ENCODE measurements at regions not wholly inside any gene's neighbourhood (a gene's known extent, or its start where the extent isn't known, plus 50 kb on each side); places are given as distances from the start of the nearest gene placed in this dataset.
A peak's percentile ranks its signal among the peaks of the same experiment; 100 is the strongest.

DNA sequence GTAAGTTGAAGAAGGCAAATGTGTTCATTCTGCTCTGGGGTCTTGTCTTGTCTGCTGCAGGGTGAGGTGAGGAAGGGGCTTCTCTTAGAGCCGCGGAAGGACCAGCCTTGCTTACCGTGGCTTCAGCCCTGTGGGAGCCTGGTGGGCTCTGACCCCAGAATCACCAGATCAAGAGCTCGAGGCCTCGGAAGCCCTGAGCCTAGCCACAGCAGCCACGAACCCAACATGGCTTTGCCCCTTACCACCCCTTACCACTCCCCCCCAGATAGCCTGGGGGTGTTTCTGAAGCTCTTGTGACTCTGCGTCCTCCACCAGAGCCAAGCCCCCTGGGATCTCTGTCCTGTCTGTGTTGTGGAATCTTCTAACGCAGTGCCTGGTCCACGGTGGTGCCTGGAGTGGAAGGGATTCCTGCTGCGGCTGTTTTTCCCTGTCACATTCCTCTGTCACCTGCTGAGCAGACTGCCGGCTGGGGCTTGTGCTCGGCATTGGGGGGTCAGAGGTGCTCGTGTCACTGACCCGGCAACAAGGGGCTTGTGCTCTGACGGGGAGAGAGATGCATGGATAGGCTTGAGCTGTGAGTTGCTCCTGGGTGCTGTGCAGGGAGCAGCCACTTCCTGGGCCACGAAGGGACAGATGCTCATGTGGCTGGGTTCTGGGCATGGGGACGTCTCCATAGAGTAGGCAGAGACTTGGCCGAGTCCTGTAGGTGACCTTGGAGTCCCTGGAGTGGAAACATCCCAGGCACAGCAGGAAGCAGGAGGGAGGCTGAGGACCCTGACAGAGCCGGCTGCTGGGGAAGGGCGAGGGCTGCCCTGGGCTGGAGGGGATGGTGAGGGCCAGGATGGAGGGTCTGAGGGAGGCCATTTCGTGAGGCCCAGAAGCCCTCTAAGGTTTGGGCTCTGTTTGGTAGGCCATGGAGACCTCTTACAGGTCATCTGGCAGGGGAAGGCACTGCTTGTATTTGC is 316.0 kb downstream of the QKI start:
- no peak for DNase-seq
- no peaks in the 10 kb centered on the region for H3K9me3 ChIP-seq (ENCODE audit: control insufficient read depth, low read length, poor library complexity, severe bottlenecking)
- no peak for ATAC-seq
- no peaks in the 10 kb centered on the region for H3K36me3 Mint-ChIP-seq (ENCODE audit: low read depth)
- no peak overlapping the region for H3K4me3 Mint-ChIP-seq
- H3K27me3 Mint-ChIP-seq, result peaks cover 11% of the 10 kb centered on the region
- H3K27ac Mint-ChIP-seq, result no peak overlapping the region
- peaks cover 2% of the 10 kb centered on the region for H3K4me1 Mint-ChIP-seq

- ATAC-seq (no peak), DNase-seq (no peak)
- H3K4me1 Mint-ChIP-seq, result peaks cover 2% of the 10 kb centered on the region
- no peak overlapping the region for H3K4me3 Mint-ChIP-seq
- H3K27me3 Mint-ChIP-seq, result peaks cover 11% of the 10 kb centered on the region
- no peaks in the 10 kb centered on the region for H3K36me3 Mint-ChIP-seq (ENCODE audit: low read depth)
- H3K27ac Mint-ChIP-seq, result peak overlapping the region; percentile 19
- H3K9me3 ChIP-seq (ENCODE audit: control insufficient read depth, low read length, poor library complexity, severe bottlenecking), result no peaks in the 10 kb centered on the region
These were observed 314.8 kb downstream of the QKI start for GRCh38 chr6:163729127-163729872.

GRCh38 chr6:163728442-163729126 is 314.1 kb downstream of the QKI start:
- H3K27ac Mint-ChIP-seq, result no peak overlapping the region
- peaks cover 11% of the 10 kb centered on the region for H3K27me3 Mint-ChIP-seq
- no peaks in the 10 kb centered on the region for H3K9me3 ChIP-seq (ENCODE audit: control insufficient read depth, low read length, poor library complexity, severe bottlenecking)
- ATAC-seq (no peak), DNase-seq (no peak)
- peaks cover 2% of the 10 kb centered on the region for H3K4me1 Mint-ChIP-seq
- H3K36me3 Mint-ChIP-seq (ENCODE audit: low read depth), result no peaks in the 10 kb centered on the region
- H3K4me3 Mint-ChIP-seq, result no peak overlapping the region

- Mint-ChIP-seq H3K4me1 (no peaks in the 10 kb centered on the region), H3K27me3 (peaks cover 12% of the 10 kb centered on the region), H3K36me3 (ENCODE audit: low read depth) (no peaks in the 10 kb centered on the region), H3K27ac (no peak overlapping the region), H3K4me3 (no peak overlapping the region)
- DNase-seq (no peak), ATAC-seq (no peak)
- no peaks in the 10 kb centered on the region for H3K9me3 ChIP-seq (ENCODE audit: control insufficient read depth, low read length, poor library complexity, severe bottlenecking)
These were observed 311.6 kb downstream of the QKI start for GRCh38 chr6:163726037-163726695.

- H3K36me3 Mint-ChIP-seq (ENCODE audit: low read depth), result no peaks in the 10 kb centered on the region
- no peaks in the 10 kb centered on the region for H3K4me1 Mint-ChIP-seq
- no peak overlapping the region for H3K4me3 Mint-ChIP-seq
- no peaks in the 10 kb centered on the region for H3K9me3 ChIP-seq (ENCODE audit: control insufficient read depth, low read length, poor library complexity, severe bottlenecking)
- H3K27ac Mint-ChIP-seq, result no peak overlapping the region
- DNase-seq (no peak), ATAC-seq (no peak)
- H3K27me3 Mint-ChIP-seq, result peaks cover 18% of the 10 kb centered on the region
These were observed 310.8 kb downstream of the QKI start for GRCh38 chr6:163725008-163725941.

DNA sequence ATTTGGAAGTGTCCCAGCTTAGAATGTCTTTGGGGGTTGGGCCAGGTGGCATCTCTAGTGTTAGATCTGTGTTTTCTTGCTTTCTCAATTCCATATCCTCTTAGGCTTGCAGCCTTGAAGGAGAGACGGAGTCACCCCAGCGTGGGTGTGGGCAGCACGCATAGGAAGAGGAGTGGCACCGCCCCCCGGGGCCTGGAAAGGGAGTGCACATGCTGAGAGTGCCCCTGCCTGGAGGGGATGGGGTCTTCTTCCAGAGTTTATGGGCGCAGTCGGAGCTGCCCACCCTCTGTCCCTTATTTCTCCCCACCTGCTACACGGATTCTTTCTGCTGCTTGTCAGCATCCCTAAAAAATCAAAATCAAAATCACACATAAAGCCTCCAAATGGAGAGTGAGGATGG is 309.7 kb downstream of the QKI start:
- H3K4me1 Mint-ChIP-seq, result no peaks in the 10 kb centered on the region
- H3K4me3 Mint-ChIP-seq, result no peak overlapping the region
- DNase-seq (no peak), ATAC-seq (no peak)
- no peaks in the 10 kb centered on the region for H3K9me3 ChIP-seq (ENCODE audit: control insufficient read depth, low read length, poor library complexity, severe bottlenecking)
- H3K27ac Mint-ChIP-seq, result no peak overlapping the region
- H3K27me3 Mint-ChIP-seq, result peaks cover 10% of the 10 kb centered on the region
- no peaks in the 10 kb centered on the region for H3K36me3 Mint-ChIP-seq (ENCODE audit: low read depth)

GRCh38 chr6:163723759-163724158 is 309.2 kb downstream of the QKI start:
- Mint-ChIP-seq H3K4me1 (no peaks in the 10 kb centered on the region), H3K4me3 (no peak overlapping the region), H3K27ac (no peak overlapping the region), H3K27me3 (peaks cover 12% of the 10 kb centered on the region), H3K36me3 (ENCODE audit: low read depth) (no peaks in the 10 kb centered on the region)
- ATAC-seq, result no peak
- no peak for DNase-seq
- no peaks in the 10 kb centered on the region for H3K9me3 ChIP-seq (ENCODE audit: control insufficient read depth, low read length, poor library complexity, severe bottlenecking)

DNA sequence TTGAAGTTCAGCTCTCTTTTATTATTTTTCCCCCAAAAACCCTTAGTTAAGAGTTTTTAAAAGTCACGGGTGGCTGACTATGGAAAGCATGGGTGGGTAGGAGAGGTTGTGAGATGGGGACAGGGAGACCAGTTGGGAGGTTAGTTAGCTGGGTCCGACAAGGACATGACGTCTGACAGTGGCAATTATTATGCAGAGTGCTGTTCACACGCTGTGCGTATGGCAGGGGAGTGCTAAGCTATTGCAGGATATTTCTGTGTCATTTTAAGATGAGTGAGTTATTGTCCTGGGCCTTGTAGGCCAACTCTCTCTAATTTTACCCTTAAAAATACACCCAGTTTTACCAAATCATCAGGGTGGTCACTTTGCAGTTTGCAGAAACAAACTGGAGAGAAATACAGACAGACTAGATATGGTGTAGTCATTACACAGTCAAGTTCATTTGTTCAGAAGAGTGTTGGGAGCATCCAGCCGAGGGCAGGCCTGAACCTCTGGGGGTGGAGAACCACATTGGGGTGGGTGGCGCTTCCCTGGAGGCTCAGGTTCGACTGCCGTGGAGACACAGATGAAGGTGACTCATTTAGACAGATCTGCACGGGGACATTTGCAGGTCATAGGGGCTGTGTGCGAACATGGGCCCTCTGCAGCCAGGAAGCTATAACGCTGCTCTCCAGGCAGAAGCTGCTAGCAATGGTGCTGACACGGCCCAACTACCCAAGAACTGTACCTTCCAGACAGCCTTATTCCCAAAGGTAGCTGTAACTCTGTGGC is 307.6 kb downstream of the QKI start:
- H3K36me3 Mint-ChIP-seq (ENCODE audit: low read depth), result peaks cover under 1% of the 10 kb centered on the region
- DNase-seq, result no peak
- no peak overlapping the region for H3K4me3 Mint-ChIP-seq
- no peaks in the 10 kb centered on the region for H3K4me1 Mint-ChIP-seq
- ATAC-seq, result no peak
- peaks cover 19% of the 10 kb centered on the region for H3K27me3 Mint-ChIP-seq
- no peak overlapping the region for H3K27ac Mint-ChIP-seq
- H3K9me3 ChIP-seq (ENCODE audit: control insufficient read depth, low read length, poor library complexity, severe bottlenecking), result no peaks in the 10 kb centered on the region

GRCh38 chr6:163721435-163721834 is 306.9 kb downstream of the QKI start:
- Mint-ChIP-seq H3K4me1 (no peaks in the 10 kb centered on the region), H3K27me3 (peaks cover 19% of the 10 kb centered on the region), H3K36me3 (ENCODE audit: low read depth) (peaks cover 2% of the 10 kb centered on the region), H3K4me3 (no peak overlapping the region), H3K27ac (no peak overlapping the region)
- no peaks in the 10 kb centered on the region for H3K9me3 ChIP-seq (ENCODE audit: control insufficient read depth, low read length, poor library complexity, severe bottlenecking)
- ATAC-seq (no peak), DNase-seq (no peak)

DNA sequence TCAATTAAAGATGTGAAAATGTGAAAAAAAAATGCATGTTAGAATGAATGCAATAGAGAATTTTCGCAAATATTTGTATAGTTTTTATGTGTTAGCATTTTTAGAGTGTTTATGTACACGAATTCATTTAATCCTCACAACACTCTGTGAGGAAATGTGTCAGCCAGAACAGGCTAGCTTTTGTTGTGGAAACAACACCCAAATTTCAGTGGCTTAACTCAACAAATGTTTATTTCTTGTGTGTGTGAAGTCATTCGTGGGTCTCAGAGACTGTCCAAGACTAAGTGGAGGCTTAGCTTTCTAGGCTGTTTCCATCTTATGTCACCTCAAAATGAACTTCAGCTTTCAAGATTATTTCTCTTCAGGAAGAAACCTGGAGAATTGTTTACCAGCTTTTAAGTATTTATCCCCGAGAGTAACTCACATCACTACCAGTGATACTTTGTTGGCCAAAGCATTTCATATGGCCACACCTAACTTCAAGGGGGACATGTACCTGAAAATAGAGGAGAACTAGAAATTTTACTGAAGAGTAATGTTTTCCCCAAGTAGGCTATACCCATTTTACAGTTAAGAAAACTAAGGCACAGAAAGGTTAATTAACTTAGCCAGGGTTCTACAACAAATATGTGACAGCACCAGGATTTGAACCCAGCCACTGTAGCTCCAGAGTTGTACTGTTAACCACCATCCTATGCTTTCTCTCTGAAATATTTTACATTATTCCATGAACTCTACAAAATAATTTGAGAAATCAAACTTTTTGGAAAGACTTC is 306.1 kb downstream of the QKI start:
- ATAC-seq (no peak), DNase-seq (no peak)
- no peak overlapping the region for H3K4me3 Mint-ChIP-seq
- H3K4me1 Mint-ChIP-seq, result no peaks in the 10 kb centered on the region
- peaks cover 2% of the 10 kb centered on the region for H3K36me3 Mint-ChIP-seq (ENCODE audit: low read depth)
- H3K27ac Mint-ChIP-seq, result no peak overlapping the region
- H3K9me3 ChIP-seq (ENCODE audit: control insufficient read depth, low read length, poor library complexity, severe bottlenecking), result no peaks in the 10 kb centered on the region
- peaks cover 19% of the 10 kb centered on the region for H3K27me3 Mint-ChIP-seq

DNA sequence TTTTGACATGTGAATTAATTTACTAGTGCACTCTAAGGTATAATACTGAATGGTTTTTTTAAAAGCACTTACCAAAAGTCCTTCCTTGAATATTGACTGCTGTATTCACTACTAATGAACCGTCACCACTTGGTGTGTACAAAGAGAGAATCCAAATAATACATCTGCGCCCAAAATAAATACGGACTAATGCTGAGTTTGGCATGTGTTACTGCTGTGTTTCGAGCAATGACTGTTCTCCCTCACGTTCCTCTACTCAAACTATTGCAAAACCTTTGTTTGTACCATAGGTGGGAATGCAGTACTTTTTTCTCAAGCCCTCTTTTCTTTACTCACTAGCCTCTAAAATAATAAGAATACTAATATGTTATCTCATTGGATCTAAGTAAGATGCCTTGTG is 305.5 kb downstream of the QKI start:
- H3K36me3 Mint-ChIP-seq (ENCODE audit: low read depth), result peaks cover 2% of the 10 kb centered on the region
- ATAC-seq (no peak), DNase-seq (no peak)
- no peak overlapping the region for H3K27ac Mint-ChIP-seq
- no peaks in the 10 kb centered on the region for H3K4me1 Mint-ChIP-seq
- H3K4me3 Mint-ChIP-seq, result no peak overlapping the region
- H3K9me3 ChIP-seq (ENCODE audit: control insufficient read depth, low read length, poor library complexity, severe bottlenecking), result no peaks in the 10 kb centered on the region
- peaks cover 19% of the 10 kb centered on the region for H3K27me3 Mint-ChIP-seq
